ENCODE measurements at regions not wholly inside any gene's neighbourhood (a gene's known extent, or its start where the extent isn't known, plus 50 kb on each side); places are given as distances from the start of the nearest gene placed in this dataset.

GRCh38 chr18:6626457-6626856 is 103.1 kb upstream of the ARHGAP28 start:
- TF ChIP-seq SIN3A (IDR thresholded peaks at IDR 0.05; ENCODE audit: low read depth) (no peak), POLR2A (IDR thresholded peaks at IDR 0.05; ENCODE audit: borderline replicate concordance, extremely low read depth, insufficient read depth, insufficient read length) (no peak)
